HG03354 (cell line): ENCODE measurements at regions not wholly inside any gene's neighbourhood (a gene's known extent, or its start where the extent isn't known, plus 50 kb on each side); places are given as distances from the start of the nearest gene placed in this dataset.
"Not testable (repeated sequence)": the region's sequence is repeated elsewhere in the genome, so short reads cannot be mapped to it uniquely, and the experiment has no call there.

Experiments
- ATAC-seq: cut with Tn5 transposase; IDR thresholded peaks from one replicate; pipeline ENCODE4 v1.9.1; 2021; ENCODE audit warnings: mild to moderate bottlenecking; ENCODE audit not compliant: unreplicated experiment, poor library complexity, severe bottlenecking

DNA sequence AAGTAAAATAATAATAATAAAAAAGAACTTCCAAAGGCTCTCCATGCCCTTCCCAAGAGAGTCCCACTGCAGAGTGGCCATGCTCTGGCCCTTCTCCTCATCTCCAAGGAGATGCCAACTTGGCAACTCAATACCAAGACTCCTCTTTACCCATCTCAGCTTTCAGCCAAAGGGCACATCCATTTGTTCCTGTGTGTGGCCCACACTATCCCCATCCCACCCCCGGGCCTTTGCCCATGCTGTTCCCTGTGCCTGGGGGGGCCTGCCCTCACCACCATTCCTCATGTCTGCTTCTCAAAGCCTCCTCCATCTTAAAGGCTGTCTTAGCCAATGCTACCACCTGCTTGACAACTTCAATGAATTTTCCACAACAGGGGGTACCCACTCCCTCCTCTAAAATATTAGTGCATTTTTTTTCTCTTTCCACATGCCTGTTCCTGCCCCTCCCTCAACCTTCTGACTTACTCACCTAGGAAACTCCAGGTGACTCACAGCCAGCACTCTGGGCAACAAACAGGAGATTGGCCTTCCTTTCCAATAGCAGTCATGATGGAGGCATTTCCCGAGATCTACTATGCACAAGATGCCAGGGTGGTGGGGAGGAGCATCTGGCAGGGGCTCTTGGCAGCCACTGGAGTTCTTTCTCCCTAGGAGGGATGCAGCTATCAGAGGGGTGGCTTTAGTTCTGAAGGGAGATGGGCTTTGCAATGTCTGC, 109.4 kb upstream of the SMAD3 start:
- no peak for ATAC-seq

DNA sequence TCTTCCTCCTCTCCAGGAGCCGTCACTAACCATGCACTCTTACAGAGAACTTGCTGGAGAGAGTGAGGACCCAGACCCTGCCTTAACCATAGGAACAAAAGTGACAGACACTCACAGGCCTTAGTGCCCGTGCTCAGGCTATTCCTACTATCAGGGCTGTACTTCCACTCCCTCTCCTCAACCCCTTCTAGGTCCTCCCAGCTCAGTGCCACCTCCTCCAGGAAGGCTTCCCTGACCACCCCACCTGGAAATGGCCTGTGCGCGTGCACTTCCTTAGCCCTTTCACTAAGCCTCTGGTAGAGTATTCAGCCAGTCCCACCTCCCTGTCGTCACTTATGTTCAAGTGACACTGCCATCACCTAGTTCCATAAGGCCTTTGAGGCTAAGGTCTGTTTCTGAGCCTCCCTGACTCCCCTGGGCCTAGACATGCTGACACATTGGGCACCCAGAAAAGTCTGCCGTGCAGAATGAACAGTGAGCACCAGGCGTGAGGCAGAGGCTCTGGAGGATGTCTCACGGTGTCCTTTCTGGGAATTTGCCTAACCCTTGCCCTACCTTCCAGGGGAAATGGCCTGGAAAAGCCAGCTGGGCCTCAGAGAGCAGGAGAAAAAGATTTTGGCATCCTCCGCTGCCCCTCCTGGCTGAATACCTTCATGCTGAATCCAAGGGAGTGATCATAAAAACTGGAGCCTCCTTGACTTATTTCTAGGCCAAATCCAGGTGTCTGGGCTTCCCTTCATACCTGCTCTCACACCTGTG, 108.6 kb upstream of the SMAD3 start:
- ATAC-seq, result no peak

DNA sequence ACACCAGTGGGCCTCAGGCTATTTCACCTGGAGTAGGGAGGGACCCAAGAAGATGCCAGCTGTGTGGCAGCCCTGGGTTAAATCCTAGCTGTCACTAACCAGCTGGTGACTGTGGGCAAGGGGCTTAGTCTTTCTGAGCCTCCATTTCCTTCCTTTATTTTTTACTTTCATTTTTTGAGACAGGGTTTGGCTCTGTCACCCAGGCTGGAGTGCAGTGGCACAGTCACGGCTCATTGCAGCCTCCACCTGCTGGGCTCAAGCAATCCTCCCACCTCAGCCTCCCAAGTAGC, 108.0 kb upstream of the SMAD3 start:
- no peak for ATAC-seq

DNA sequence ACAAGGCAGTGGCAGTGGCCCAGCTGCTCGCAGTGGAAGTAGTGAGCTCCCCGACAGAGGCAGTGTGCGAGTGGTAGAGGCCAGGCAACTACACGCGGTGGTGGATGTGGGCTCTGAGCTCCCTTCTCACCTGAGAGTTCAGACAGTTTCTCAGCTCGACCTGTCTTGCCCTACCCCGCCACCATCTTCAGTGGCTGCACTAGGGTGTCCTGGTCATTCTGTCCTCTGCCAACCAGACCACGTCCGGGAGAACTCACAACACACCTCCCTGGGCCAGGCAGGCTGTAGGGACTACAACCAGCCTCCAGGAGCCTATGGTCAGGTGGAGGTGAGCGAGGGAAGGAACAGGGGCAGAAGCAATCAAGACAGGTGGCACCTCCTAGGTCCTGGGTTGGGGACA, 106.3 kb upstream of the SMAD3 start:
- ATAC-seq, result no peak

DNA sequence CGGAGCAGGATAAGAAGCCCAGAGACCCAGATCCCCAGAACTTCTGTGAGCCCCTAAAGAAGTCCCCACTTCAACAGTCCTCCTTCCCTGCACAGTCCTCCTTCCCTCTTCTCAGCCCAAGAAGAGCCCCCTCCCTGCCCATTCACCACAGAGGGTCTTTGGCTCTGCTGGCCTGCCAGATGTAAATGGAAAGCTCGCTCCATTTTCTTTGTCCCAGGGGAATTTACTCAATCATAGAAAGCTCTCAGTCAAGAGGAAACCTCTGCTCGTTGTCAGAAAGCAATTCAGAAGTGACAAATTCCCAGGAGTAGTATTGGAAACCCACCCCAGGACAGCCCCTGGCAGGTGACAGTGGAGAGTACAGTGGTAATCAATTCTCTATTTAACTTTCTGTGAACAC, 105.5 kb upstream of the SMAD3 start:
- no peak for ATAC-seq

DNA sequence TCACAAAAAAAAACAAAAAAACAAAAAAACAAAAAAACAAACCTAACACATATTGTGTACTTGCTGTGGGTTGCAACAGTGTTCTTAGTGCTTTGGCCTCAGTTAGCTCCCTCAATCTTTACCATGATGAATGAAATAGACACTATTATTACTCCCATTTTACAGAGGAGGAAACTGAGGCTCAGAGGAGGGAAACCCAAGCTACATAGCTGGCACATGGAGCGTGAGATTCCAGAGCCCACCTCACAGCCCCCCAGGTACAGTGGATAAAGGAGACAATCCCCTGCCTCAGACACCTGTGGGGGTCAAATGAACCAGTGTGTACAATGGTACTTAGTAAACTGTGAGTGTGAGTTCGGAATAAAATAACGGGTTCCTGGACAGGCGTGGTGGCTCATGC, 104.9 kb upstream of the SMAD3 start:
- no peak for ATAC-seq

DNA sequence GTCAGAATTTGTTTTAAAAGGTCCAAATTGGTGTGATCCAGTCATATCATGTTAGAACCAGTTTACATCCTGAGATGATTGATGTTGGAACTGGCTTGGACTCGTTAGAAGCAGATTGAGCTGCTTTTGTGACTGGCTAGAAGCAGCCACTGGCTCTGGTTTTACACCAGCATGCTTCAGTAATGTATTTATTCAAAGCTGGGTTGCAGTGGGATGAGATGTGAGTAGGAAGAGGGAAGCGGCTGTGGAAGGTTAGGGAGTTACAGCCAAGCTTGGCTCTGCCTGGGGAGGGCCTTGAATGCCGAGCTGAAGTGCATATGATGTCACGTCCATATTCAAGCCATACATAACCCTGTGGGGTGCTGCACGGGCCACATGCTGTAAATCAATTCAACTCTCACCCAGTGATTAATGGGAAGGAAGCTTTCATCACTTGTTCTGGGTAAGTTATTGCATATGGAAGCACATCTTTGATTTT, 104.0 kb upstream of the SMAD3 start:
- no peak for ATAC-seq

DNA sequence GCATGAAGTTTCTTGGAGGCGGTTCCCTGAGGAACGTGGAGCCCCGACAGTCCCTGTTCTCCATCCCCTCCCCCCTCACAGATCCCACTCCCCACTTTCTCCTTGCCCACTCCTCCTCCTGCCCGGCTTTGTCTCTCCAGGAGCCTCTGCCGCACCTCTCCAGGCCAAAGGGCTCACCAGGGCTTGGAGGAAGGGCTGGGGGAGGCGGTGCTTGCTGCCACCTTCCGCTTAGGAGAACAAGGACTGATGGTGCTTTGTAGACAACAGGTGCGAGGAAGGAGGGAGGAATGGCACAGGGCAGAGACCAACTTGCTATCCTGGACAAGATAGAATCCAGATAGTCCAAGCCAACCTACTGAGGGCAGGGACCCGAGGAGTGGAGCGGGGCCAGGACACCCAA, 103.5 kb upstream of the SMAD3 start:
- ATAC-seq, result no peak

DNA sequence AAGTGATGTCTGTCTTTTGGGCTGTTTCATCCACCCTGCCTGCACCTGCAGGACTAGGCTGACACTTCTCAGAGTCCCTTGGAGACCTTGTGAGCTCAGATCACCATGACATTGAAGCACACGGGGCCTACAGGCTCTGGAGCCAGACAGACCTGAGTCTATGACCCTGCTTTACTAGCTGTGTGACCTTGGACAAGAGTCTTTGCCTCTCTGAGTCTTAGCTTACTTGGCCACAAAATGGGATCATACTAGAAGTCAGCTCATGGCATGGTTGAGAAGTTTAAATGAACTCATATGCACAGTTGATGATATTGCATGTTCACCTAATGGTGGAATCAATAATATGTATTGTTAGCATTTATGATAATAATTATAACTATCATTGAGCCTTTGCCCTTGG, 102.9 kb upstream of the SMAD3 start:
- no peak for ATAC-seq

DNA sequence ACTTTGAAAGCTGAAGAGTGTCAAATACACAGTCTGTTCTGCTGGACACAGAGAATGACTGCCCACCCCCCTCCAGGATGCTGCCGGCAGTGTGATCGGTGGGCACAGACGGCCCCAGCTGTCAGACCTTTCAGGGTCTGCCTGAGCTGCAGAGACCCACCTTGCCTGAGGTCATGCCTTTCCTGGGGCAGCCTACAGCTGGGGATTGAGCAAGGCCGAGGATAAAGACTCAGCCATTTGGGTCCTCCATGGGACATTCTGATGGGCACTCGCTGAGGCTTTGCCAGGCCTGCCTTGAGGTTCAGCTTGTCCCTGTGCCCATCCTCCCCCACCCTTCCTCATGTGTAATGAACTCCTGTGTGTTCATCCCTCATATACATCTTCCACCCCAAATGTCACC, 102.3 kb upstream of the SMAD3 start:
- ATAC-seq, result no peak

DNA sequence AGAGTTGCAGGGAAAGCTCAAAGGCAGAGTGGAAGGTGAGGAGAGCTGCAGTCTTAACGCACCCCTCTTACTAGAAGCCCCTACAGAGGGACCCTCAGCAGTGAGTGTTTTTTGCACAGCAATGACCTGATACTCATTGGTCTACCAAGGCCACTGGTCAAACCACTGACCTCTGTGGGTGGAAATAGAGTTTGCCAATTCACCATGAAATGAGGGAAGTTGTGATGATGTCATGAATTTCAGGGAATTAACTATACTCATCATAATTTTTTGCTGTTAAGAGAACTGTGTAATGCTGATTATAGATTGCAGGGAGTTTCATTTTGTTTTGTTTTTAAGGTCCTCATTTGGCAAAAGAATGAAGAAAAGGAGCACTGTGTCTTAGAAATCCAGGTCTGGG, 101.7 kb upstream of the SMAD3 start:
- no peak for ATAC-seq

DNA sequence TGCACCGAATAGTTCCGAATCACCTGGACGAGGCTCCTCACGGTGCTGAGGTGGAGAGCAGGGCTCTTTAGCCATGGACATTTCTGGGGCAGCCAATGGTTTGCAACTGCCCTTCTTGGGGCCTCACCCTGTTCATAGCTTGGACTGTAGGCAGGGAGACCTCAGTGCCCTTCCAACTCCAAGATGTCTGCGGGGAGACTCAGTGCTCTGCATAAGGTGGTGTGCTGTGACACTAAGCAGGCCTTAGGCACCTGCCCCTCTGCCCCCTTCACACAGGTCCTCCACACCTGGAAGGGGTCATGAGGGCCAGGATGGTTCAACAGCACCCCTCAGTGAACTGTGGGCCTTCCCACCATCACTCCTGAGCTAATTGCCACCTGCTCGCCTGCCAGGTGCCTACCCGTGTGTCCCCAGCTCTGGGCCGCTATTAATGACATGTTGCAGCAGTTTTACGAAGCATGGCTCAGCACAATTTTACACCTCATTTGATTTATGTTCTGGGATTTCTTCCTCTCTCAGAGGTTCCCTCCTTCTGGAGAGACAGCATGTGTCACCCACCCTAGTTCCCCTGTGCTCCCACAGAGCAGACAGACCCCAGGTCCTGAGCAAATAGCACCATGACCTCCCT, 101.2 kb upstream of the SMAD3 start:
- ATAC-seq, result no peak

DNA sequence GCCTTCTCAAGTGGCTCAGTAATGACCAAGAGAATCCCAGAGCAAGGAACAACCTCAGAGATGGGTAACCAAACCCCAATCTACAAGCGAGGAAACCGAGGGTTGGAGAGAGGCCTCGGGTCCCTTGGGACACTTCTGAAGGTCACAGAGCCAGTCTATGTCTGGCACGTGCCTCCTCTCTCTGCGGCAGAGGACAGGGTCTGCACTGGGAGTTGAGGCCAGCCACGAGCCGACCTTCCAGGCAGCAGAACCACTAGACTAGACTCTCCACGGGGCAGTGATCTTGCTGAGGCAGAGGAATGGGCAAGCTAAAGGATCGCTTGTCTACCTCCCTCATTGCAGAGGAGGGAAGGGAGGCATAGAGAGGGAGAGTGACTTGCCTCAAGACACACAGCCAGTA, 100.6 kb upstream of the SMAD3 start:
- ATAC-seq, result no peak

DNA sequence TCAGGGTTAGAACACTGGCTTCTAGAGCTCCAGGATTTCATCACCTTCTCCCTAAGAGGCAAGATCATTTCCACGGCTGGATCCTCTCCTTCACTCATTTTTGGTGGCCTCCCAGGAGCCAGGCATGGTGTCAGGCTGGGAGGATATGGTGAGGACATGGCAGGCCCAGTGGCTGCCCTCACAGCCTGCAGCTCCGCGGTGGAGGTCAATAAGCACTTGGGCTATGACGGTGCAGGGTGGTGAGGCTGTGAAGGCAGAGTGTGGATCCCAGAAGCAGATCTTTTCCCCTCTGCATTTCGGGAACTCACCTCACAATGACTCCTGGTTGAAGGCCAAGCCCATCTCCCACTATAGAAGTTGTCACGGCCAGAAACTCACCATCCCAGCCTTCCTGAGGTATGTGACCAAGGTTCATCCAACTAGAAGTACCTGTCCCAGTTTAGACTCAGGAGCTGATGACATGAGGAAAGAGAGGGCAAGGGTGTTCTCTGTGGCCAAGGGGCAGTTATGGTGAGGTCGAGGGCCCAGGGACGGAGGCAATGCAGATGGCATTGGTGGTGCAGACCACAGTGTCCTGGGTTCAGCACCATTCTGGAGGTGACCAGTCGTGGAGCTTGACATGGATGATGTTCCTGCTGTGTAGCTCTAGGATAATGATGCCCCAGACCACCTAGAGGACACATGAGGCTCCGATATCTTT, 100.1 kb upstream of the SMAD3 start:
- no peak for ATAC-seq

DNA sequence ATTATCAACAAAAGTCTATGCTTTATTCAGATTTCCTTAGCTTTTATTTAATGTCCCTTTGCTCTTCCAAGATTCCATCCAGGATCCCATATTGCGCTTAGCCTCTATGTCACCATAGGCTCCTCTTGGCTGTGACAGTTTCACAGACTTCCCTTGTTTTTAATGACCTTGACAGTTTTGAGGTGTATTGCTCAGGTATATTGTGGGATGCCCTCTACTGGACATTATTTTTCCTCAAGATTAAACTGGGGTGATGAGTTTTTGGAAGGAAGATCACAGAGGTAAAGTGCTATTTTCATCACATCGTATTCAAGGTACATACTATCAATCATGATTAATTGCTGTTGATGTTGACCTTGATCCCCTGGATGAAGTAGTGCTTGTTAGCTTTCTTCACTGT, 99.1 kb upstream of the SMAD3 start:
- no peak for ATAC-seq

DNA sequence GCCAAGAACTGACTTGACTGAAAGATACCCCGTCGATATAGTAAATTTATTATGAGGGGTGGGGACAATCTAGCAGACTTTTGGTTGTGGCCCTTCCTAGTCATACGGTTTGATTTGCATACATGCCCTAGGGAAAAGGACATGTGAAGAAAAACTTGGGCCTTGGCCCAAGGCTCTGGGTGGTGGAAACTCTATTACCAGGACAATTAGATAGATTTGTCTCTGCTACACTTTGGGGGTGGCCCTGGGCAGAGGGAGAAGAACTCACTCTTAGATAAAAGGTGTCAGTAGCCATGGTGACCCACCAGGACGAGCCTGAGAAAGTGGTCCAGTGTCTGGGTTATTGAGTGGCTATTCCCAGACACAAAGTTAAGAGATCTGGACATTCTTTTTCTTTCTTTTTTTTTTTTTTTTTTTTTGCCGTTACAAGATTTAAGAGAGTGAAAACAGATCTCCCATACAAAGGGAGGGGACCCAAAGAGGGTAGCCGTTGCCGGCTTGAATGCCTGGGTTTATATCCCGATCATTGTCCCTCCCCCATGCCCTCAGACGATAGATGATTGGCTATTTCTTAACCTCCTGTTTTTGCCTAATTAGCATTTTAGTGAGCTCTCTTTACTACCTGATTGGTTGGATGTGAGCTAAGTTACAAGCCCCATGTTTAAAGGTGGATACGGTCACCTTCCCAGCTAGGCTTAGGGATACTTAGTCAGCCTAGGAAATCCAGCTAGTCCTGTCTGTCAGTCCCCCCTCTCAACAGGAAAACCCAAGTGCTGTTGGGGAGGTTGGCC, 96.4 kb upstream of the SMAD3 start:
- ATAC-seq, result no peak

DNA sequence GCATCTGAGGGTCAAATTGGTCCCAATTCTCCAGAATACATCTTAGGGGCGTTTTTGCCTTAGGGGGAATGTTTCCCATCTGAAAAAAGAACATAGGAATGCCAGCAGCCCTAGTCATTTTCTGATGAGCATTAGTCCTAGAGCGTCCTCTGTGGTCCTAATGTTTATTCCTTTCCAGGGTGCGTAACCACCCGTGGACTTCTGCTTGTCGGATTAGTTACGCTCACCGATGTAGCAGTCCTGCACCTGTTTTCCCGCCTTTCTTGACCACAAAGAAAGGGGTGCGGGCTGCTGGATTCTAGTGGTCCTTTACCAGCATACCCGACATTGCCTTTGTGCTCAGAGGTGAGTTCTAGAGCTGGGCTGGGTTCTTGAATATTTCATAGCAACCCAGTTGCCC, 91.3 kb upstream of the SMAD3 start:
- ATAC-seq, result not testable (repeated sequence)

DNA sequence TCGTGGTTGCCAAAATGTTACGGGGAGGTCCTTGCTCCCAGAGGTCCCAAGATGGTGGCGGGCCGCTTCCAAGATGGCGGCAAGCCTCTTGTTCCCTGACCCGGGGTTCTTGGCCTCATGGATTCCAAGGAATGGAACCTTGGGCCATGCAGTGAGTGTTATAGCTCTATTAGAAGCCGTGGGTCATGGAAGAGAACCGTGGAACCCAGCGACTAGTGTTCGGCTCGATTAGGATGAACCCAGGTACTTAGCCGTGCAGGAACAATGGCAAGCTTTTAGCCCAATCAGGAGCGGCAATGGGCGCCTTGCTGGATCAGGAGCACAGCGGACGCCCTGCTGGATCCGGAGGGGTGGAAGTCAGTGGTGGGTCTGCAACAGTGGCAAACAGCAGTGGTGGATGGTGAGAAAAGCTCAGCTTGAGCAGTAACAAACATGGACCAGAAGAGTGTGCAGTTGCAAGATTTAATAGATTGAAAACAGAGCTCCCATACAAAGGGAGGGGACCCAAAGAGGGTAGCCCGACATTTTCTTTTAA, 89.2 kb upstream of the SMAD3 start:
- not testable (repeated sequence) for ATAC-seq

DNA sequence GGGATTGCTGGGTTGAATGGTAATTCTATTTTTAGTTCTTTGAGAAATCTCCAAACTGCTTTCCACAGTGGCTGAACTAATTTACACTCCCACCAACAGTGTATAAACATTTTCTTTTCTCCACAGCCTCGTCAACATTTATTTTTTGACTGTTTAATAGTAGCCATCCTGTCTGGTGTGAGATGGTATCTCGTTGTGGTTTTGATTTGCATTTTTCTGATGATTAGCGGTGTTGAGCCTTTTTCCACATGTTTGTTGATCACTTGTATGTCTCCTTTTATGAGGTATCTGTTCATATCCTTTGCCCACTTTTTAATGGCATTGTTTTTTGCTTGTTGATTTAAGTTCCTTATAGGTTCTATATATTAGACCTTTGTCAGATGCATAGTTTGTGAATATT, 85.1 kb upstream of the SMAD3 start:
- not testable (repeated sequence) for ATAC-seq

DNA sequence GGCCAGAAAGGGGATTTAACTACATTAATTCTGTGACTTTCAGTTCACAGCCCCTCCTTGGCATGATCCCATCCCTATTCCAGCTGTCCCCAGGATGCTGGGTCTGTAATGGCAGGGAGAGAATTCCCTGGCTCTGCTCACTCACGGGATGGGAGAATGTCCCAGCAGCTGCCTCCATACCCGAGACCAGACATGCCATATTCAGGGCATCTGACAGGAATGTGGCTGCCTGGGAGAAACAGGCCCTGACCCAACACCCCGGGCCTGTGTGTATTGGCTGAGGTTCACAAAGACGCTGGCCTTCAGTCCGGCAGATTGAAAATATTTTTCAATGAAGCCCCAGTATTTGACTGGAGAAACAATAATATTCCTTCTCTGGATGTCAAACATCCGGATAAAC, 83.6 kb upstream of the SMAD3 start:
- no peak for ATAC-seq
